GM21825 (cell line): ENCODE measurements at regions not wholly inside any gene's neighbourhood (a gene's known extent, or its start where the extent isn't known, plus 50 kb on each side); places are given as distances from the start of the nearest gene placed in this dataset.
"Not testable (repeated sequence)": the region's sequence is repeated elsewhere in the genome, so short reads cannot be mapped to it uniquely, and the experiment has no call there.

ENCODE experiments used
- ATAC-seq: cut with Tn5 transposase; IDR thresholded peaks from one replicate; pipeline ENCODE4 v1.9.1; 2021; ENCODE audit warnings: mild to moderate bottlenecking, moderate library complexity; ENCODE audit not compliant: unreplicated experiment

DNA sequence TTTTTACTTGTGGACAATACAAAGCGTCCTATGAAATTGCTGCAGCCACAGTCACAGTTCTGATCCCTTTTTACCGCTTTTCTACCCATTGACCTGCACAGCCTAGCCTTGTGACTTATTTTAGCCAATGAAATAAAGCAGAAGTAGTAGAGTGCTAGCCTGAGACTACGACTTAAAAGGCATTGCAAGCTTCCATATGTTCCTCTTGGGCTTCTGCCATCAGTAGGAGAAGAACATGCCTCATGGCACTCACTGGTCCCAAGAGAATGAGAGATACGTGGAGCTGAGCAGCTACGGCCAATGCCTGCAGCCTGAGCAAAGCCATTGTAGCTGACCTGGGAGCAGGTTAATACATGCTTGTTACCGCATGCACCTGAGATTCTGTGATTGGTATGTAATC lies 416.6 kb upstream of the CLINT1 start:
- no peak for ATAC-seq

DNA sequence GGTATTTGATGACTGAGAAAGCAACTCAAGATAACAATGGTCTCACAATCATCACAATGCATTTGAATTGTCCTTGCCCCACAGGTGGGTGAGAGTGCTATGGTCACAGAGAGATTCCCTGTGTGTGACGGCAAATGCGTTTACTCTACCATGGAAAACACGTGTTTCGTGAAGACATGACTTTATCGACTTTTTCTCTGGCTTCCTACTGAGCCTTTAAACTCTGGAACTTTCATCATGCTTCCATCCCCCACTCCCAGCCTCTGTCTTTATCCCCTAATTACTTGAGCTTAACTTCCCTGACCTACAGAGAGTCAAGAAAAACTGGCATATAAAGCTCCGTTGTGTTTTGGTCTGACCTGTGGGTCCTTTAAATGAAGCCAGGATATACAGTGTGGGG lies 414.1 kb upstream of the CLINT1 start:
- ATAC-seq: no peak

DNA sequence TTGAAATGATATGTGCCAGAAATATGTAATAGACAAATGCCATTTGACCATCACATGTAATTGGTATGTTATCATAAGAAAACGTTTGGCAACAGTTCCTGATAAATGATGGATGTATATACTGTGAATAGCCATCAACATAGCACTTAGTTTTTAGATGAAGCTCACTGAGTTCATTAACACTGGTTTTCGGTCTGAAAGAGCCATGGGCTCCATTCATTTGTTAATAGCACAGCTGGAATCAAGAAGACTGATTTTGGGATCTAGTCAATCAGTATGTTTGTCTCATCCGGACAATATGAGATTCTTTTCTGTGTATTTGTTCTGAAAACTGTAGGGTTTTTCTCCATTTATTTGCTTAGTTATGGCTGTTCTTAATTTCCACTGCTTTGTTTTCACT lies 413.5 kb upstream of the CLINT1 start:
- ATAC-seq: no peak

DNA sequence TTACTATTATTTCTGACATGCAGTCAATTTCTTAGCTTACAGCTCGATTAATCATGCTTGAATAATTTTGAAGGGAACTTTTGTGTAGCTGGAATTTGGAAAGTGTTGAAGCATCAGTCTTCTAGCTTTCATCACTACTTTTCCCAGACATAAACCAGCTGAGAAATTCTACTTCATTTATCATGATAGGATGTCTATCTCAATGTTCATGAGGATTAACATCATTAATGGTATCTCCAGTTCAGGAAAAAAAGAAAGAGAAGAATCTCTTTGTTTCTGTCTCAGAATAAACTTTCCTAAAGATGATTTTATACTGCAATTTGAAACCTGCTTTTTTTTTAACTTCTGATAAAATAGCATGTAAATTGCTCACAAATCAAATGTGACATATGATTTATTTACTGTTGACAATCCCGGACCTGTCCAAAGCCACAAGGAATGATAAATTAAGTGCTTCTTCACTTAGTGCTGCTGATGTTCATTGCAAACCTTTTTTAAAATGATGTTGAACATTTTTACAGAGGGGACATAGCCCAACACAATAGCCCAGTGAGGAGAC lies 412.1 kb upstream of the CLINT1 start:
- ATAC-seq: no peak

DNA sequence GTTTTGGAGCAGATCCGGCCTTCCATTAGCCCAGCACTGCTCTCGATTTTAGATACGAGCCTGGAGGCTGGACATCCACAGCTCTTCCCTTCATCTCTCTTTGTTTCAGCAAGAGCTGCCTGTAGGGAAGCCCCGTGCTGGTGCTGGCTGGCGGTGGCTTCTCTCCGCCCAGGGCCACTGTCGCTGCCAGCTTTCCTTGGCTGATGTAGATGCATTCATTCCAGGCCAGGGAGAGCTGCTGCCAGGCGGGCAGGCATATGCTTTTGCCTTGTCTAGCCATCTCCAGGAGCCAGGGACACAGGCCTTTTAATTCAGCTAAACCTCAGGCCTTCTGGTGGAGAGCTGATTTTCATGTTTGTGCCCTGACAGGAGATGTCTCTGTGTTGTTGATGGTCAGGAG lies 409.3 kb upstream of the CLINT1 start:
- no peak for ATAC-seq

DNA sequence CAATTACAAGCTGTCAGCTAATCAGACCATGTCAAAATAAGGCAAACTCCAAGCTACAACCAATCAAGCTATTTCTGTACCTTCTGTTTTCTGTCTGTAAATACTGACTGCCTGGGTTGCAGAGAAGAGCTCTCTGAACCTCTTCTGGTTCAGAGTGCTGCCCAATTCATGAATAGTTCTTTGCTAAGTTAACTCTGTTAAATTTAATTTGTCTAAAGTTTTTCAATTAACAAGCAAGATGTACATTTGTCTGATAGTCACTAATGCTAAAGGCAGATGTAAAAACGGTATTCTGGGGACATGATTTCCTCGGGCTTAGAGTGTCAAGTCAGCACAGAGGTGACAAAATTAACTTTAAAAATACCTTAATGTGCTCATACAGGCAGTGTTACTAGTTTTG lies 408.3 kb upstream of the CLINT1 start:
- ATAC-seq: no peak

- ATAC-seq: no peak
These were observed 407.2 kb upstream of the CLINT1 start for GRCh38 chr5:158265931-158266700.

- ATAC-seq: no peak
These were observed 406.4 kb upstream of the CLINT1 start for GRCh38 chr5:158265346-158265745.

- ATAC-seq: no peak
These were observed 405.3 kb upstream of the CLINT1 start for GRCh38 chr5:158264264-158264663.

DNA sequence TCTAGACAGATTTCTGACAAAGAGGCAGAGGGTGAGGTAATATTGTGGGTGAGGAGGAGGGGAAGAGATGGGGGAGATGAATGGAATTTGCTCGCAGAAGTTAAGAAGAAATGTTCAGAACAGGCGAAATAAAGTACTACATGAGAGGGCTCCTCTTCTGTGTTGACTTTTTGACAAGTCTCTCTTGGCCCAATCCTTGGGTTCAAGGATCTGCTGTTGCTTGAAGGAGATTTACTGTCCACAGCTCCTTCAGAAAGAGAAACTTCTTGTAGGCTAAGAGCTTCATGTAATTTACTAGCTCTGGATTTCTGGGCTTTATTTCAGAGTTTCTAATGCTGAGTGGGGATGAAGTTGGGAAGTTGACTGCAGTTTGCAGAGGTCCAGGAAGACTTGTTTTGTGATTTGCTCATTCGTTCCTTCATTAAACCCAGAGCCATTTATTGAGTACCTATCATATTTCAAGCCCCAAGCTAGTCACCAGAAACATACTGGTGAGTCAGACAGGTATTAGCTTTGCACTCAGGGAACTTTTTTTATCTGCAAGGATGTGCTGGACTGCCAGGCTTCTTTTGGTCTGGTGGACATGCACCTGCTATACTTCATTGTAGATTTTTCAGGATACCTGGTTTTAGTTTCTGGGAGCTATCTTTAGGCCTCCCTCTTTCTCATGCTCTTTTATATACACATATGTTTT lies 402.9 kb upstream of the CLINT1 start:
- ATAC-seq: no peak

GRCh38 chr5:158256096-158256495 lies 397.2 kb upstream of the CLINT1 start:
- no peak for ATAC-seq

- ATAC-seq: no peak
These were observed 396.7 kb upstream of the CLINT1 start for GRCh38 chr5:158255609-158256008.

DNA sequence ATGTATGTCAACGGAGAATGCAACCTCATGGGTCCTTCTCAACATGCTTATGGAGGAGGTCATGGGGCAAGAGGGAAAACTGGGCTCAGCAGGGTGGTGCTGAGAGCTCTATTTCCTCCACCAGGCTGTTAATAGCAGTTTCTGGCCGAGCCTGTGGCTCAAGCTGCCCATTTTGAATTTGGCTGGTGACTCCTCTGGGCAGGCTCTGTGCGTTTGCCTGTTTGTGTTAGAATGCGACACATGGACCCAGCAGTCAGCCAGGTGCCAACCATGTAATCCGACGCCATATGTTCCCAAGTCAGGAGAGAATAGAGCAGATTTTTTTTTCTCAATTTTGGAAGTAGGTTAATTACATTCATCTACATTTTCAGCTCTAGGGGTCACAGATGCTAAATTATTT lies 387.7 kb upstream of the CLINT1 start:
- no peak for ATAC-seq

DNA sequence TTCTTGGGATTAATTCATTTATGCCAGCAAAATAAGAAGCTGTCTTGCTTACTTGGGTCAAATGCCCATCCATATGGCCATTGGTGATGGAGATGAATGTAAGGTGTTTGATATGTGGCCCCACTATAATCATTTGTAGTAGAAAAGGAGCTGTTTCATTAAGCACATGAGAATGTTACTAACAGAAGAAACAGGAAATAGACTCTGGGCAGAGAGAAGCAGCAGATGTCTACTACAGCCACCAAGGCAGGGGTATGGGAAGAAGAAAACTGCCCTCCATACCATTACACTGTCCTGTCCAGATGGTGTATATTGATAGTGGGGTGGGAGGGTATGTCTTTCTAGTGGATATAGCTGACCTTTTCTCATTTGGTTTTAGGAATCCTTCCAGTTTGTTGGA lies 386.6 kb upstream of the CLINT1 start:
- ATAC-seq: no peak

DNA sequence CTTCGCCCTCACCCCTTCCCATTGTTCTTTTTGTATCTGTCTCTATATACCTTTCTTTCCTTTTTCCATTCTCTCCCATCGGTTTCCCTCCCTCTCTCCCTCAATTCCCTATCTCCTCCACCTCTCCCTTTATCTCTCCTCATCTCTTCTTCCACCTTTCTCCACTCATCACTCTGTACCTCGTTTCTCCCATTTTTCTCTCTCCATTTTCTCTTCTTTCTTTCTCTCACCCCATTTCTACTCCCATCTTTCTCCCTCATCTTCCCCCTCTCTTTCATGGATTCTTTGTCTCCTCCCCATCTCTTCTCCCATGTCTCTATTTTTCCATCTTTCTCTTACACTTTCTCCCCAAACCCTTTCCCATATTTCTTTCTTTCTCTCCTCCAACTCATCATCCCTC lies 385.9 kb upstream of the CLINT1 start:
- no peak for ATAC-seq

DNA sequence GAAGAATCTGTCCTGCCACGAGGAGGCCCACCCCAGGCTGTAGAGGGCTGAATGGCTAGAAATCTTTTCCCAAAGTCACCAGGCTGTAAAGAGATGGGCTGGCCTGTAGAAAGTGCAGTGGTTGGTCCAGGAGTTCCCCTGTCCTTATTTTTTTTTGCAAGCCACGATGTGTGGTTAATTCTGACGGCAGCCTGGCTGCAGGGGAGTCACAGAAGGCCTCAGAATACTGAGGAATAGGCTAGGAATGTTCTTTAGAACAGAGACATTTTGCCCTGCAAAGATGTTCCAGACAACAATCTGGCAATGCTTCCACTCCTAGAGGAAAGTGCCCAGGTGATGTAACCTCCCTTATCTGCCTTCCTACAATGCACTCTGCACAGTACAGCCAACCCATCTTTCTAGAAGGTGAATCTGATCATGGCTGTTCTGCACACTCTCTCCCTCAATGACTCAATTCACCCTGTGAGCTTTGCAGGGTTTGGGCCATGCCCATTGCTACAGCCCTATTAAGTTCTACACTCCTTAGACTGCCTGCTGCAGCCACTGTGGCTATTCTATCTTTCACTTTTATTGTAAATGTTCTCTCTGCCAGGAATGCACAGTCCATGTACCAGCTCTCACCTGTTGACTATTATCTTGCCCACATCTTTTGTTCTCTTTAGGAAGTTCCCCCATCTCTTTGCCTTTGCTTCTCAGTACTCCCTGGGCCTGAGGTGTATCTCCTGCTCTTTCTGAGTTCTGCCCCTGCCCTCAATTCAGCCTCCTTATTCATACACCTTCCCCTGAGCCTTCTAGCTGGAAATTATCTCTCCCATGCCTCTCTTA lies 377.8 kb upstream of the CLINT1 start:
- ATAC-seq: no peak

- ATAC-seq: no peak
These were observed 376.2 kb upstream of the CLINT1 start for GRCh38 chr5:158235159-158235547.

- ATAC-seq: no peak
These were observed 375.6 kb upstream of the CLINT1 start for GRCh38 chr5:158234323-158235158.

GRCh38 chr5:158233735-158234322 lies 374.9 kb upstream of the CLINT1 start:
- ATAC-seq: no peak

DNA sequence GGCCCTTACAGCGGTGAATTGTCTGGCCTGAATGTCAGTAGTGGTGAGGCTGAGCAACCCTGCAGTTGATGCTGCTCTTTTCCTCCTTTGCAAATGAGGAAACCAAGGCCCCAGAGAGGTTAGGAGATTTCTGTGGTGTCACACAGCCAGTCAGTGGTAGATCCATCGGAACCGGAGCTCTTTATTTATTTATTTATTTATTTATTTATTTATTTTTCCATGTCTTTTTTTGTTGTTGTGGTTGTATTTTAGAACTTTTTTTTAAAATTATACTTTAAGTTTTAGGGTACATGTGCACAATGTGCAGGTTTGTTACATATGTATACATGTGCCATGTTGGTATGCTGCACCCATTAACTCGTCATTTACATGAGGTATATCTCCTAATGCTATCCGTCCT lies 368.4 kb upstream of the CLINT1 start:
- not testable (repeated sequence) for ATAC-seq
